22Rv1 (cell line): ENCODE measurements at regions not wholly inside any gene's neighbourhood (a gene's known extent, or its start where the extent isn't known, plus 50 kb on each side); places are given as distances from the start of the nearest gene placed in this dataset.

Experiments used
- ZFX ChIP-seq: fragments of 450-650 bp; IDR thresholded peaks from 2 replicates; pipeline ENCODE4 v1.6.1; 2017; ENCODE audit warnings: antibody characterized with exemption, borderline replicate concordance
- TF ChIP-seq, protein P1 (sequence below): fragments of 450-650 bp; IDR thresholded peaks from 2 replicates; pipeline ENCODE4 v1.5.1; 2017; ENCODE audit warnings: mild to moderate bottlenecking

DNA sequence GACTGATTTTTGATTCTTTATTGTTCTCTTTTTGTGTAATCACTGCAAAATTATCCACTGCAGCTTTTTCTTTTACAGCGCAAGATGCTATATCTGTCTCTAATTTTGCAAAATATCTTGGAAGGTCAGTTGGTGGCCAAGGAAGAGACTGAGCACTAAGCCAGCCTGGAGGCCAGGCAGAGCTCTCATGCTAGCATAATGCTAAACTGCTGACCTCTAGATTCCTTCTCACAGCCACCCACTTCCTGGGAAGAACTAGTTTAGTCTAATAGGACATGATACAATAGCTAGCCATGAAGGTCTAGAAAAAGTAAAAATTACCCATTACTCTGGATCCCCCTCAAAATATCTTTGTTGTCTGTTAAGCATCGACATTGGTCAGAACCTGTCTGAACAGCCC lies 227.2 kb upstream of the ARHGAP20 start:
- TF ChIP-seq, protein P1, sequence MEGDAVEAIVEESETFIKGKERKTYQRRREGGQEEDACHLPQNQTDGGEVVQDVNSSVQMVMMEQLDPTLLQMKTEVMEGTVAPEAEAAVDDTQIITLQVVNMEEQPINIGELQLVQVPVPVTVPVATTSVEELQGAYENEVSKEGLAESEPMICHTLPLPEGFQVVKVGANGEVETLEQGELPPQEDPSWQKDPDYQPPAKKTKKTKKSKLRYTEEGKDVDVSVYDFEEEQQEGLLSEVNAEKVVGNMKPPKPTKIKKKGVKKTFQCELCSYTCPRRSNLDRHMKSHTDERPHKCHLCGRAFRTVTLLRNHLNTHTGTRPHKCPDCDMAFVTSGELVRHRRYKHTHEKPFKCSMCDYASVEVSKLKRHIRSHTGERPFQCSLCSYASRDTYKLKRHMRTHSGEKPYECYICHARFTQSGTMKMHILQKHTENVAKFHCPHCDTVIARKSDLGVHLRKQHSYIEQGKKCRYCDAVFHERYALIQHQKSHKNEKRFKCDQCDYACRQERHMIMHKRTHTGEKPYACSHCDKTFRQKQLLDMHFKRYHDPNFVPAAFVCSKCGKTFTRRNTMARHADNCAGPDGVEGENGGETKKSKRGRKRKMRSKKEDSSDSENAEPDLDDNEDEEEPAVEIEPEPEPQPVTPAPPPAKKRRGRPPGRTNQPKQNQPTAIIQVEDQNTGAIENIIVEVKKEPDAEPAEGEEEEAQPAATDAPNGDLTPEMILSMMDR, result no peak
- TF ChIP-seq ZFX, result no peak
